ENCODE measurements at regions not wholly inside any gene's neighbourhood (a gene's known extent, or its start where the extent isn't known, plus 50 kb on each side); places are given as distances from the start of the nearest gene placed in this dataset.

GRCh38 chr12:72828662-72829324 lies 556.6 kb downstream of the TRHDE start:
- no peaks in the 10 kb centered on the region for H3K9me3 ChIP-seq (ENCODE audit: low read depth)
- H3K4me1 ChIP-seq (ENCODE audit: low read depth), result peaks cover 13% of the 10 kb centered on the region
- no peaks in the 10 kb centered on the region for H3K36me3 ChIP-seq
- no peak for DNase-seq (ENCODE audit: low read depth in 1 of 2, low spot score in 1 of 2)
- H3K27me3 ChIP-seq, result no peaks in the 10 kb centered on the region
- H3K4me3 ChIP-seq, result no peak overlapping the region
- no peak overlapping the region for H3K27ac ChIP-seq
- TF ChIP-seq, protein P1, sequence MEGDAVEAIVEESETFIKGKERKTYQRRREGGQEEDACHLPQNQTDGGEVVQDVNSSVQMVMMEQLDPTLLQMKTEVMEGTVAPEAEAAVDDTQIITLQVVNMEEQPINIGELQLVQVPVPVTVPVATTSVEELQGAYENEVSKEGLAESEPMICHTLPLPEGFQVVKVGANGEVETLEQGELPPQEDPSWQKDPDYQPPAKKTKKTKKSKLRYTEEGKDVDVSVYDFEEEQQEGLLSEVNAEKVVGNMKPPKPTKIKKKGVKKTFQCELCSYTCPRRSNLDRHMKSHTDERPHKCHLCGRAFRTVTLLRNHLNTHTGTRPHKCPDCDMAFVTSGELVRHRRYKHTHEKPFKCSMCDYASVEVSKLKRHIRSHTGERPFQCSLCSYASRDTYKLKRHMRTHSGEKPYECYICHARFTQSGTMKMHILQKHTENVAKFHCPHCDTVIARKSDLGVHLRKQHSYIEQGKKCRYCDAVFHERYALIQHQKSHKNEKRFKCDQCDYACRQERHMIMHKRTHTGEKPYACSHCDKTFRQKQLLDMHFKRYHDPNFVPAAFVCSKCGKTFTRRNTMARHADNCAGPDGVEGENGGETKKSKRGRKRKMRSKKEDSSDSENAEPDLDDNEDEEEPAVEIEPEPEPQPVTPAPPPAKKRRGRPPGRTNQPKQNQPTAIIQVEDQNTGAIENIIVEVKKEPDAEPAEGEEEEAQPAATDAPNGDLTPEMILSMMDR (IDR thresholded peaks at IDR 0.05; ENCODE audit: low read depth, low read length), result no peak

DNA sequence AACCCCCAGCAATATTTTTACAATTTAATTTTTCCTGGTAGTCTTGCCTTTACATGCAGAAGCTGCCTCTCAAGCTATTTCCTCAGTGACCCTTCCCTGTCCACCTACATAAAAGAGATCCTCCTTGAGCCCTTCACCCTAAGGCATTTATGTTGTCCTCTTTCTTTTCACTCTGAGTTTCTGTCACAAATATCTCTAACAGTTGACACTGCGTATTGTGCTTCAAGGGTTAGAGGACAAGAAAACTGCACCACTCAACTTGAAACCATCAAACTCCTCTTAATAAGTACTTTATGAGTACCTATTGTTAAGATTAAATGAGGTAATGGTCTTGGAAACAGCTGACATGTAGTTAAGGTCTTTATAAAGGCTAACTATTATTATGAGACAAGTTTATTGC lies 557.7 kb downstream of the TRHDE start:
- Histone ChIP-seq H3K9me3 (ENCODE audit: low read depth) (no peaks in the 10 kb centered on the region), H3K4me1 (ENCODE audit: low read depth) (peaks cover 17% of the 10 kb centered on the region), H3K4me3 (no peak overlapping the region), H3K36me3 (no peaks in the 10 kb centered on the region), H3K27me3 (no peaks in the 10 kb centered on the region), H3K27ac (no peak overlapping the region)
- TF ChIP-seq, protein P1 (IDR thresholded peaks at IDR 0.05; ENCODE audit: low read depth, low read length), result no peak
- peak in 1 of 2 donors; percentile 42 for DNase-seq (ENCODE audit: low read depth in 1 of 2, low spot score in 1 of 2)

GRCh38 chr12:72832024-72832423 lies 559.9 kb downstream of the TRHDE start:
- TF ChIP-seq, protein P1 (IDR thresholded peaks at IDR 0.05; ENCODE audit: low read depth, low read length), result no peak
- Histone ChIP-seq H3K4me3 (no peak overlapping the region), H3K9me3 (ENCODE audit: low read depth) (no peaks in the 10 kb centered on the region), H3K27ac (no peak overlapping the region), H3K27me3 (no peaks in the 10 kb centered on the region), H3K4me1 (ENCODE audit: low read depth) (peaks cover 17% of the 10 kb centered on the region), H3K36me3 (no peaks in the 10 kb centered on the region)
- no peak for DNase-seq (ENCODE audit: low read depth in 1 of 2, low spot score in 1 of 2)

- no peaks in the 10 kb centered on the region for H3K36me3 ChIP-seq
- H3K4me3 ChIP-seq, result no peak overlapping the region
- no peaks in the 10 kb centered on the region for H3K27me3 ChIP-seq
- TF ChIP-seq, protein P1 (IDR thresholded peaks at IDR 0.05; ENCODE audit: low read depth, low read length), result no peak
- H3K9me3 ChIP-seq (ENCODE audit: low read depth), result no peaks in the 10 kb centered on the region
- H3K4me1 ChIP-seq (ENCODE audit: low read depth), result peaks cover 11% of the 10 kb centered on the region
- no peak overlapping the region for H3K27ac ChIP-seq
- no peak for DNase-seq (ENCODE audit: low read depth in 1 of 2, low spot score in 1 of 2)
Observed at GRCh38 chr12:72836194-72836593, 564.0 kb downstream of the TRHDE start.

DNA sequence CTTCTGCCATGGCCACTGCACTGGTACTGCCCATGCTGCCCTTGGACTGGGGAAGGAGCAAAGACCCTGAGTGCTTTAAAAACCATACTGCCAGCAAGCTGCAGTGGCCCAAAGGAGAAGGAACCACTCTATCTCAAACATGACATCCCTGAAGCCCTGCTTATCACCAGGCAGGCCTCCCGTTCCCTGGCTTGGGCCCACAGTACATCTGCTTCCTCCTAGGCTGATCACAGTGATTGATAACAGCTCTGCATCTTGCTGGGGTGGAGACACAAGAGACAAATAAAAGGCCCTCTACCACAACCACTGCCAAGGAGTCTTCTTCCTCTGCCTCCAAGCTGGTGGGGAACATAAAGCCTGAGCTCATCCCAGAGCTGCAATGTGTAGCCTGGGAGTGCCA lies 567.5 kb downstream of the TRHDE start:
- no peak overlapping the region for H3K27ac ChIP-seq
- H3K4me3 ChIP-seq, result no peak overlapping the region
- no peaks in the 10 kb centered on the region for H3K36me3 ChIP-seq
- no peaks in the 10 kb centered on the region for H3K9me3 ChIP-seq (ENCODE audit: low read depth)
- TF ChIP-seq, protein P1 (IDR thresholded peaks at IDR 0.05; ENCODE audit: low read depth, low read length), result no peak
- no peaks in the 10 kb centered on the region for H3K4me1 ChIP-seq (ENCODE audit: low read depth)
- H3K27me3 ChIP-seq, result no peaks in the 10 kb centered on the region
- DNase-seq (ENCODE audit: low read depth in 1 of 2, low spot score in 1 of 2), result no peak
